Stomach (tissue), 8 donors: ENCODE measurements at regions not wholly inside any gene's neighbourhood (a gene's known extent, or its start where the extent isn't known, plus 50 kb on each side); places are given as distances from the start of the nearest gene placed in this dataset.

Experiments
- DNase-seq, 2 donors: peaks; one replicate each; pipeline versions ENCODE4 v3.0.0 to v3.0.0-alpha.2; 2013 to 2019
- H3K27ac ChIP-seq, 5 donors: fragments of 200-600 bp in 4 of 5; sonication (generic) in 4 of 5; one replicate each; pipeline ENCODE4 v1.5.1; 2013 to 2019; ENCODE audit warnings: mild to moderate bottlenecking in 1 of 5, moderate library complexity in 1 of 5
- H3K27me3 ChIP-seq, 3 donors: fragments of 200-600 bp; sonication (generic); one replicate each; pipeline ENCODE4 v1.5.1; 2017 to 2019; ENCODE audit warnings: mixed run types in 1 of 3
- H3K36me3 ChIP-seq, 4 donors: fragments of 200-600 bp; sonication (generic); 1 replicate in 3 of 4; 2 replicates in 1 of 4; pipeline ENCODE4 v1.5.1; 2016 to 2019
- H3K4me1 ChIP-seq, 4 donors: fragments of 200-600 bp; sonication (generic); one replicate each; pipeline ENCODE4 v1.5.1; 2016 to 2019
- H3K4me3 ChIP-seq, 4 donors: fragments of 200-600 bp; sonication (generic) in 3 of 4; one replicate each; pipeline ENCODE4 v1.5.1; 2016 to 2019; ENCODE audit warnings: mild to moderate bottlenecking in 1 of 4
- H3K9me3 ChIP-seq, 4 donors: fragments of 200-600 bp; sonication (generic); one replicate each; pipeline ENCODE4 v1.5.1; 2016 to 2019
- CTCF ChIP-seq, 7 experiments: fragments of 450-650 bp in 4 of 7; fragments of 200-600 bp in 3 of 7; sonication (generic) in 3 of 7; IDR thresholded peaks; one replicate each; pipeline ENCODE4 v1.5.1; 2016 to 2019; ENCODE audit warnings: antibody characterized with exemption in 7 of 7, control low read depth in 2 of 7, mild to moderate bottlenecking in 1 of 7
- EP300 ChIP-seq: sonication (generic); formaldehyde crosslinking; IDR thresholded peaks from one replicate; pipeline ENCODE4 v1.6.1; 2017; ENCODE audit warnings: antibody characterized with exemption
- POLR2A ChIP-seq, 4 donors: fragments of 450-650 bp; IDR thresholded peaks; one replicate each; pipeline ENCODE4 v1.6.1; 2016; ENCODE audit warnings: antibody characterized with exemption in 4 of 4, control low read depth in 2 of 4, mild to moderate bottlenecking in 1 of 4, moderate library complexity in 1 of 4
- POLR2AphosphoS5 ChIP-seq, 3 donors: sonication (generic); formaldehyde crosslinking; IDR thresholded peaks; one replicate each; pipeline ENCODE4 v1.6.1; 2016; ENCODE audit warnings: antibody characterized with exemption in 3 of 3
- WGBS, 5 donors: extraction: QIAGEN DNeasy Blood & Tissue Kit in 3 of 5; methylation state at CpG; one replicate each; pipeline versions ENCODE4 v1.1.5 to v1.1.7; 2013 to 2018; 5-methylcytosine and 5-hydroxymethylcytosine counted together
- intact Hi-C: fragments of 100-400 bp; cut with DNase I; formaldehyde crosslinking; loops from one replicate; pipeline ENCODE4 v1.15.1; 2023; ENCODE audit warnings: low total_unique reads
- donor health status: healthy with polysubstance abuse.
- donor health status: Bipolar disorder and iron deficiency.
- donor health status: healthy.

GRCh38 chr13:67857581-67858310, 627.6 kb upstream of the PCDH9 start:
- Histone ChIP-seq H3K4me3 (no peak overlapping the region), H3K27me3 (no peaks in the 10 kb centered on the region), H3K36me3 (no peaks in the 10 kb centered on the region), H3K27ac (no peak overlapping the region), H3K9me3 (peaks cover 0 to 20% (median 4%) of the 10 kb centered on the region in 4 donors), H3K4me1 (no peaks in the 10 kb centered on the region)
- 74 to 91% (median 84%) methylated on average over 16 of the region's 16 CpGs for WGBS, 5 donors
- no peak for DNase-seq
- intact Hi-C loops = no loop called here
- TF ChIP-seq POLR2AphosphoS5 (IDR thresholded peaks at IDR 0.05) = no peak
- no peak for TF ChIP-seq POLR2A (IDR thresholded peaks at IDR 0.05)
- TF ChIP-seq EP300 = no peak
- no peak for TF ChIP-seq CTCF (IDR thresholded peaks at IDR 0.05)

- intact Hi-C loops = no loop called here
Measured at GRCh38 chr13:67856955-67857354, 626.8 kb upstream of the PCDH9 start.

DNA sequence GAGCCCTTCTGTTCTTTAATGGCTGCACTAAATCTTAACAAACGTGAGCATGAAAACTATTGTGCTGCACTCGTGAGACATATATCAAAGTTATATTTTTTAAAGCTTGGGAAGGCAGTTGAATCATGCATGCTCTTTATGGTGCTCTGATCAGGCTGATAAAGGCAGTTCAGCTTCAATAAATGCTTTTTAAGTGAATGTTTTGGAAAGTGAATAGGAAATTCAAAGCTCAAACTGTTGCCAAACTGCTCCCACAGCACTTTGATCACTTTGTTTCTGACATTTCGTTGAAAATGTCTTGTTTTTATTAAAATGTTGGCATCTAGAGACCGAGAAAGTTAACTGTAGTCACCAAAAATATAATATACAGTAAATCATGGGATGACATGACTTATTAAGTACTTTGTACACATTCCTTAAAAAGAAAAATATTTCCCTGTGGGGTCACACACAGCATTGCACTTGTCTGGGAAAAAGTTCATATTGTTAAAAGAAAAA, 625.7 kb upstream of the PCDH9 start:
- H3K4me3 ChIP-seq = no peak overlapping the region
- intact Hi-C loops = no loop called here
- H3K4me1 ChIP-seq = no peaks in the 10 kb centered on the region
- H3K27ac ChIP-seq = no peak overlapping the region
- TF ChIP-seq POLR2AphosphoS5 (IDR thresholded peaks at IDR 0.05) (no peak), CTCF (IDR thresholded peaks at IDR 0.05) (no peak), EP300 (no peak), POLR2A (IDR thresholded peaks at IDR 0.05) (no peak)
- no peak for DNase-seq
- peaks cover 0 to 17% (median 4%) of the 10 kb centered on the region in 4 donors for H3K9me3 ChIP-seq
- WGBS, 5 donors = 9 to 16% (median 12%) methylated on average over 4 of the region's 4 CpGs
- H3K27me3 ChIP-seq = no peaks in the 10 kb centered on the region
- no peaks in the 10 kb centered on the region for H3K36me3 ChIP-seq

More at GRCh38 chr13:67856955-67857354, 626.8 kb upstream of the PCDH9 start:
- H3K27me3 ChIP-seq = no peaks in the 10 kb centered on the region
- H3K27ac ChIP-seq = no peak overlapping the region
- H3K4me3 ChIP-seq = no peak overlapping the region
- no peaks in the 10 kb centered on the region for H3K4me1 ChIP-seq
- DNase-seq = no peak
- TF ChIP-seq CTCF (IDR thresholded peaks at IDR 0.05) = no peak
- TF ChIP-seq POLR2A (IDR thresholded peaks at IDR 0.05) = no peak
- TF ChIP-seq EP300 = no peak
- no peak for TF ChIP-seq POLR2AphosphoS5 (IDR thresholded peaks at IDR 0.05)
- H3K9me3 ChIP-seq = peaks cover 0 to 17% (median 4%) of the 10 kb centered on the region in 4 donors
- H3K36me3 ChIP-seq = no peaks in the 10 kb centered on the region

- peaks cover 0 to 10% (median 4%) of the 10 kb centered on the region in 4 donors for H3K9me3 ChIP-seq
- WGBS, 5 donors = 27 to 58% (median 36%) methylated on average over 4 of the region's 4 CpGs
- DNase-seq = no peak
- TF ChIP-seq EP300 (no peak), POLR2AphosphoS5 (IDR thresholded peaks at IDR 0.05) (no peak), POLR2A (IDR thresholded peaks at IDR 0.05) (no peak), CTCF (IDR thresholded peaks at IDR 0.05) (no peak)
- intact Hi-C loops = no loop called here
- H3K4me3 ChIP-seq = no peak overlapping the region
- H3K36me3 ChIP-seq = no peaks in the 10 kb centered on the region
- no peaks in the 10 kb centered on the region for H3K27me3 ChIP-seq
- H3K4me1 ChIP-seq = no peaks in the 10 kb centered on the region
- H3K27ac ChIP-seq = no peak overlapping the region
Measured at GRCh38 chr13:67854990-67855389, 624.9 kb upstream of the PCDH9 start.
